HG03095 (cell line): ENCODE measurements at regions not wholly inside any gene's neighbourhood (a gene's known extent, or its start where the extent isn't known, plus 50 kb on each side); places are given as distances from the start of the nearest gene placed in this dataset.
"Not testable (repeated sequence)": the region's sequence is repeated elsewhere in the genome, so short reads cannot be mapped to it uniquely, and the experiment has no call there.

Source experiments
- ATAC-seq: cut with Tn5 transposase; IDR thresholded peaks from one replicate; pipeline ENCODE4 v1.9.1; 2021; ENCODE audit warnings: moderate library complexity; ENCODE audit not compliant: unreplicated experiment

DNA sequence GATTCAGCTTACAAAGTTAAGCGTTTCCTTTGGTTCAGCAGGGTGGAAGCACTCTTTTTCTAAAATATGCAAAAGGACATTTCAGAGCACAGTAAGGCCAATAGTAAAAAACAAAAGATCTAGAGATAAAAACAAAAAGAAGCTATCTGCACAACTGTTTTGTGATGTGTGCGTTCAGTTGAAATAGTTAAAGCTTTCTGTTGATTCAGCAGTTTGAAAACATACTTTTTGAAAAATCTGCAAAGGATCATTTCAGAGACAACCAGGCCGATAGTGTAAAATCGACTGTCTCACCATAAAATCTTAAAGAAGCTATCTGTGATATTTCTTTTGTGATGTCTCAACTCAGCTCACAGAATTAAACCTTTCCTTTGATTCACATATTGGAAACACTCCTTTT, 300.0 kb upstream of the ALG10B start:
- no peak for ATAC-seq

DNA sequence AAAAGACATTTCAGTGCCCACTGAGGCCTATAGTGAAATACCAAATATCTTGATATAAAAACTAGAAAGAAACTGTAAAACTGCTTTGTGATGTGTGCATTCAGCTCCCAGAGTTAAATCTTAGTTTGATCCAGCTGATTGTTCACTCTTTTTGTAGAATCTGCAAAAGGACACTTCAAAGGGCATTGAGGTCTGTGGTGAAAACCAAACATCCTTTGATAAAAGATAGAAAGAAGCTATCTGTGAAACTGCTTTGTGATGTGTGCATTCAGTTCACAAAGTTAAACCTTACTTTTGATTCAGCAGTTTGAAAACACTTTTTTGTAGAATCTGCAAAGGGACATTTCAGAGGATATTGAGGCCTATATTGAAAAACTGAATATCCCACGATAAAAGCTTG, 290.7 kb upstream of the ALG10B start:
- no peak for ATAC-seq

DNA sequence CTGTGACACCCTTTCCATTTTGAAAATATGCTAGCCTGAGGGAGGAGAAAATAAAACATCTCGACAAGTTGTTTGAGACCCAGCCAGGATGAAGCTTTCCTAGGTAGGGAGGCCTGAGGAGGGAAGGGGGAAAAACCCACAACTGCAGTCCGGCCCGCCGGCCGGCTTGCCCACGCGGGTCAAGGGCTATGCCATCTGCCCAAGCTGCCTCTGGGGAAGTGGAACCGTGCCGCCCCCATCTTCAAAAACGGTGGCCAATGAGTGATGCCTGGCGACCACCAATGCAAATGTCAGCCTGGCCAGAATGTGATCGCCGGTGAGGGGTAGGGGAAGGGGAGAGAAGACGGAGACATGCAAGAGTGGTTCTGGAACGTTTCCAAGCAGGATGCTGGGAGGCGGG, 263.5 kb upstream of the ALG10B start:
- no peak for ATAC-seq

DNA sequence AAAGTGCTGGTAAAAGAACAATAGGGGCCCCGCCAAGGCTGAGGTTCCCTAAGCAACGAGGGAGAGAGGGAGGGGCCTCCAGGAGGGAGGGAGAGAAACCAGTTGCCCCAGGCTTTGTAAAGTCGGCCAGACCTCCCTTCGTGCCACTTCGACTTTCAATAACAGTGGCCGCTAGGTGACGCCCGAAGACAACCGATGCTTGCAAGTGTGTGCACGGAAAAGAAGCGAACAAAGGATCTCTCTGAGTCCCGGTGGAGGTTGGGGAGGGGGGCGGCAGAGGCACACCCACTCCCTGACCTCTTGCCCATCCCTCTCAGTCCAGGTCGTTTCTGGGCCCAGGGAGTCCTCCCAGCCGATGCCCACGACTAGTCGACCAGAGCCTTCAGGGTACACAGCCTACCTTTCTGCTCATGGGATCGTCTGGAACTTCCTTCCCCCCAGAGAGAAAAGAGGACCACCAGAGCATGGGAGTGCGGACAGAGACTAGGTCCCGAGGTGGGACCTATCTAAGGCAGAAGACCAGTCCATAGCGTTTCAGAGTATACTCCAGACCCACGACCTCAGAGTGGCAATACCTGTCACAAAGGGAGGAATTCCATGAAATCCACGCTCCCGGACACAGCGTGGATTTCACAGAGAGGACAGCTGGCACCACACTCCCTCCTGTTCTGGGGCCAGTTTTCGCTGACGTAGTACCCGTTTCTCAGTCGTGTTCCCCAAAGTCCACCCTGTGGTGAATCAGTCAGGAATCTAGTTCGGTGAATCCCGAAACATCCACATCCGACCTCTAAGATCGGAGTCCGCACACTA, 262.7 kb upstream of the ALG10B start:
- no peak for ATAC-seq

DNA sequence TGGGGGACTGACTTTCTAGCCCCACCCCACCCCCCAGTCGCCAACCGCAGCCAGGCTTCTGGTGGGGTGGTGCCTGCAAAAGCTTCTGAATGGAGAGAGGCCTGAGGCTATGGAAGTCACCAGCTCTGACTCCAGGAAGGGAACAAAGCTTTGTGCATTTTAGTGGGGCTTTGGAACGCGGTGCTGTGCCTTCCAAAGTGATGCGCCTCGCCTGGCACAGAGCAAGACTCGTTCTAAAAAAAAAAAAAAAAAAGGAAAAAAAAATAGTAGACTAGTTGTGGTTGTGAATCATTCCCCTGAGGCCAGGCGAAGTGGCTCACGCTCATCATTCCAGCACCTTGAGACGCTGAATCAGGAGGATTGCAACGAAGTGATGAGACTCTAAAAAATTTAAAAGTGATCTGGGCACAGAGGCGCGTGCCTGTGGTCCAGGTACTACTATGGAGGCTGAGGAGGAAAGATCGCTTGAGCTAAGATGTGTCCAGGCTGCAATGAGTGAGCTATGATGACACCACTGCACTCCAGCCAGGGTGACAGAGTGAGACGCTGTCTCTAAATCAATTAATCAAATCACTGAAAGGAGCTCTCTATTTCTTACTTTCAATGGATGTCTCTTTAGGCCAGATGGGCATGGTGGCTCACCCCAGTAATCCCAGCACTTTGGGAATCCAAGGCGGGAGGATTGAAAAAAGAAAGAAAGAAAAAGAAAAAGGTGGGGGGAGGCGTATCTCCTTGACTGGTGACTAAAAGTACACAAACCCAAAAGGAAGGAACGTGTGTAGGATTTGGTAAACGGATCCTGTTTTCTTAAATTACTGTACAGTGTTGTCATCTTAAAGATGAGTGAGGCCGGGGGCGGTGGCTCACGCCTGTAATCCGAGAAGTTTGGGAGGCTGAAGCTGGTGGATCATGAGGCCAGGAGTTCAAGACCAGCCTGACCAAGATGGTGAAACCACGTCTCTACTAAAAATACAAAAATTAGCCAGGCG, 259.6 kb upstream of the ALG10B start:
- no peak for ATAC-seq

DNA sequence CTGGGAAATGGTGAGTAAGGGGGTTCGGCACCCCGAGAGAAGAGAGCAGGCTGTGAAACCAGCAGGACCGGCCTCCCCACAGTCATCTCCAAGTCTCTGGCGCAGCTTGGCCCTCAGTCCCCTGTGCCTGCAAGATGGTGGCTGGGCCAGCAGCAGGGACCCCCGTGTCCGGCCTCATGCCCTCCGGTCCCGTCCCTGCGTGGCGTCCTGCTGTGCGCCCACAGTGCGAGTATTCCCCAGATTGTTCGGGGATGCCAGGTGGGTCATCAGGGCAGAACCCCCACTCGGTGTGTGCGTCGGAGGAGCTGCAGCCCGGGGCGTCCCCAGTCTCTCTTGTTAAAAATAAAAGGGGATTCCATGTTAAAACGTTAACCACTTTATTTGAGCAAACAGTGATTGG, 216.9 kb upstream of the ALG10B start:
- ATAC-seq: no peak

DNA sequence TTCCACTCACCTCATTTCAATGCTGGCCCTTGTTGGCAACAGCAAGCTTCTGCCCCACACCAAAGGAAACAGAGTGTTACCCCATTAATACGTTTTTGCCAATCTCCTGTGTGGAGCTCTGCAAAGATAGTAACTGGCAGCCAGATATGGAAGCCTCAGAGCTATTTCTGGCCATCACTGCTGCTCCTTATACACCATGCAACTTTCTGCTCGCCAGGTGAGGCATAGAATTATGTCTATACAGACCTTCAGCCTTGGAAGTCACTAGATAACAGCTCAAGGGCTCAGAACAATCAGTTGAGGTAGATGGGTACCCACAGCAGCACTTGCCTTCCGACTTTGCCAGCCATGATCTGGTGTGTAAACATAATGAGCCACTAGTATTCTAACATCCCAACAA, 214.8 kb upstream of the ALG10B start:
- ATAC-seq: no peak

DNA sequence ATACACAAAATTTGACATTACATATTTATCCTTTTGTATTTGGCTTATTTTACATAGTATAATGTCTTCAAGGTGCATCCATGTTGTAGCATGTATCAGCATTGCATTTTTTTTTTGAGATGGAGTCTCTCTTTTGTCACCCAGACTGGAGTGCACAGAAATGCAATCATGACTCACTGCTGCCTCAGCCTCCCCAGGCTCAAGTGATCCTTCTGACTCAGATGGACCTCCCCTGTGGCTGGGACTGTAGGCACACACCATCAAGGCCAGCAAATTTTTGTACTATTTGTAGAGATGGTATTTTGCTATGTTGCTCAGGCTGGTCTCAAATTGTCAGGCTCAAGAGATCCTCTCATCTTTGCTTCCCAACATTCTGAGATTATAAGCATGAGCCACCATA, 214.4 kb upstream of the ALG10B start:
- no peak for ATAC-seq

DNA sequence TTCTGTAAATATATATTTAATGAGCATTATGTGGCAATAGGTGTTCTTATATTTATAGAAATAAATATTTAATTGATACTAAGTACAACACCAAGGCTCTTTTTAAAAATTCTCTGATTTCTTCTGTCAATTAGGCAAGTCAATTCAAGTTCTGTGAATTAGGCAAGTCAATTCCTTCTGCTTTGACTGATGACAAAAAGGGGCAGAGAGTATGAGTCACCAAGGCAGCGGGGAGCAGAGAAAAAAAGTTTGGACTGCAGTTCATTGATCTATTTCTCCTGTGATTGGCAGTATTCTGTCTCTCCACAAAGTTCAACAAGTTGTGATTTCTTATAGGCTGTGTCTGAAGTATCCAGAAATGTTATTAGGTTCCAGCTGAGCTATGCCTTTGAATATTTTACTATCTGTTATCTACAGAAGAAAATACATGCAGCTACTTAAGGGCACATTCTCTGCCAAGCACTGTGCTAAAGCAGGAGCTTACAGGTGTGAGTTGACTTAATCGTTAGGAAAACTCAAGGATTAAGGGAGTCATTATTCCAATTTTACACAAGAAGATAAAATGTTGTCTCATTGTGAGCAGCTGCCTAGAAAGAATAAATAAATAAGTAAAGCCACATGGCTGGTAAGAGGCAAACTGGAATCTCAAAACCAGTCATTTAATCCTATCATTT, 206.4 kb upstream of the ALG10B start:
- ATAC-seq: no peak

DNA sequence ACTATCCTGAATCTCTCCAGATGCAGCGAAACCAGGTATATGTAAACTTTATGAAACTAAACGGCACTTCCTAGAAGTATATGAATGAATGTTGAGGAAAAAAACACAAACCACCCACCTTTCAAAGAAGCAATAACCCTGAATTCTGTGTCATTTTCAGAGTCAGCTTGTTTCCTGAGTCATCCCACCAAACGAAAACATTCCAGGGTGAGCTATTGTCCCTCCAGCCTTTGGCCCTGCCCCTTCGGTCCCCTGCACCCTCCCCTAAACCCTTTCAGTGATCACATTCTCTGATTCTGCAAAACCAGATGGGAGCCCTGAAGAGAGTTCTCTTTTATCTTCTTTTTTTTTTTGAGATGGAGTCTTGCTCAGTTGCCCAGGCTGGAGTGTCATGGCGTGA, 202.6 kb upstream of the ALG10B start:
- no peak for ATAC-seq

DNA sequence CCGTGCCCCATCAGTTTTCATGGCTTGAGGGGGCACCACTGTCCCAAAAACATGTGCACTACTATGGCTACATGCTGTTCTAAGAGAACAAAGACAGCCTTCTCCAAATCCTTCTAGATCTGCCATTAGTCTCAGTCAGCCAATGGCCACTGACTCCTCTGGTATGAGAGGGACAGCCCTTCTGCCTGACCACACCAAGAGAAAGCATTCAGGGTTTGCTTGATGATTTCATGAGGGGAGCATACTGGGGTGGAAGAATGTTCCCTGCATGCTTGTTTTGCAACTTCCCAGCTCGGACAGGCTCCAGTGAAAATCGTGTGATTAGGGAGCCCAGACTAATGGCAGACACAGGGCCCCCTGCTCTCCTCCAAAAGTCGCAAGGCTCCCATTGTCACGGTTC, 199.6 kb upstream of the ALG10B start:
- ATAC-seq: no peak

DNA sequence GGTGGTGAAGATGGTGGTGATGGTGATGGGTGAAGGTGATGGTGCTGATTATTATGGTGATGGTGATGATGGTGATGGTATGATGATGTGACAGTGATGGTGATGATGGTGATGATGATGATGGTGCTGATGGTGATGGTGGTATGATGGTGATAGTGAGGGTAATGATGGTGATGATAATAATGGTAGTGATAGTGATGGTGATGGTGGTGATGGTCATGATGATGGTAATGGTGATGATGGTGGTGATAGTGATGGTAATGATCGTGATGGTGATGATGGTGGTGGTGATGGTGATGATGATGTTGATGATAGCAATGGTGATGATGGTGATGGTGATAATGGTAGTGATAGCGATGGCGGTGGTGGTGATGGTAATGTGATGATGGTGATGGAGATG, 197.9 kb upstream of the ALG10B start:
- no peak for ATAC-seq

DNA sequence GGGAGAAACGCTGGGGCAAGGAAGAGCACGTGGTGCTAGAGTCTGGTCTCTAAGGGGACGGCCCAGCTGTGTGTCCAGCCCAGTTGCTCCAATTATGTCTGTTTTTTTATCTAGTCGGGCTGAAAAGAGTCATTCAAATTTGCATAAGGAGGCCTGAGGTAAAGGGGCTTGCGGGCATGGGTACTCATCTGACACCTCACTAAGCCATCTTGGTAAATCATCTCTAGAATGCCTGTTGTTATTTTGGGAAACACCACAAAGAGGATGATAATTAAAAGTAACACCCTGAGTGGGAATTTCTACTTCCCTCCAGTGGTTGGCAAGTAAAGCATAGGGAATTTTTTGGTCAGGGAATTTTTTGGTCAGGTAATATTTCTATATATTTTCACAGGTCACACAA, 196.1 kb upstream of the ALG10B start:
- ATAC-seq: no peak

DNA sequence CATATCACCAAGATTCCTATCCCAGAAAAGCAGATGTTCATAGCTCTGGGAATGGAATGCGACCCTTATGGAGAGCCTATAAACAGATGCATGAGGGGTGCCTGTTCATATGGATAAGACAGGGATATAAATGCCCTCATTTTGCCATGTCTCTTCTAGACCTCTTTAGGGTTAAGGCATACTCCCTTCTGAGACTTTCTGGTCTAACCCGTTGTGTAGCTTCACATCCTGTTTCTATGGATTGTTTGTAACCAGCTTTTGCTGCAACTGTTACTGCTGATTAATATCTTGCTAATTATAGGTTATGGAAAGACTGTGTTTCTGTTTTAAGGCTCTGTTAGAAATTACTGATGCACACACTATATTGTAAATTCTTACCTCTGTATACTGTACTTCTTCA, 193.5 kb upstream of the ALG10B start:
- ATAC-seq: not testable (repeated sequence)

DNA sequence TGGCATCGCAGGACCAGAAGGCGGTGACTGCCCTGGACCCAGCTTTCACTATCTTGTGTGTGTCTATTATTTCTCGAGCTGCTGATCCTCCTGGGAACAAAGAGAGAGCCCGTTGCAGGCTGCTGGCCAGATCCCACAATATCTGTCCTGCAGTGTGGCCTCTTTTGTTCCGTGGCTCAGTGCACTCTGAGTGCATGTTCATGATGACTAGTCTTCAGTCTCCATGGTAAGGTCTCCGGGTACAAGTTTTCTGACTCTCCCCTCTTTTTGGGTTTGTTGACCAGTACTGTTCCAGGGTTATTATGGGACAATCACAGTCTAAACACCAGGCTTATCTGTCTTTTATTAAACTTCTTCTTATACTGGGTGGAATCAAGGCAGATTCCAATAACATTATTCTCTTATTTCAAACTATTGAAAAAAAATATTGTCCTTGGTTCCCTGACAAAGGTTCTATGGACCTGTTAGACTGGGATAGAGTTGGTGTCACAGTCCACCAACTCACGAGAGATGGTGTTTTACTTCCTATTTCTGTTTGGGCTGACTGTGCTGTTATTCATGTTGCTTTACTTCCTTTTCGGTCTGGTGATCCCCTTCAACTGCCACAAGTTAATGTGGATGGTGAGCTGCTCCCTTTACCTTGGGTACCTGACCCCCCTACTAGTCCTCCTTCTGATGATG, 192.9 kb upstream of the ALG10B start:
- no peak for ATAC-seq

DNA sequence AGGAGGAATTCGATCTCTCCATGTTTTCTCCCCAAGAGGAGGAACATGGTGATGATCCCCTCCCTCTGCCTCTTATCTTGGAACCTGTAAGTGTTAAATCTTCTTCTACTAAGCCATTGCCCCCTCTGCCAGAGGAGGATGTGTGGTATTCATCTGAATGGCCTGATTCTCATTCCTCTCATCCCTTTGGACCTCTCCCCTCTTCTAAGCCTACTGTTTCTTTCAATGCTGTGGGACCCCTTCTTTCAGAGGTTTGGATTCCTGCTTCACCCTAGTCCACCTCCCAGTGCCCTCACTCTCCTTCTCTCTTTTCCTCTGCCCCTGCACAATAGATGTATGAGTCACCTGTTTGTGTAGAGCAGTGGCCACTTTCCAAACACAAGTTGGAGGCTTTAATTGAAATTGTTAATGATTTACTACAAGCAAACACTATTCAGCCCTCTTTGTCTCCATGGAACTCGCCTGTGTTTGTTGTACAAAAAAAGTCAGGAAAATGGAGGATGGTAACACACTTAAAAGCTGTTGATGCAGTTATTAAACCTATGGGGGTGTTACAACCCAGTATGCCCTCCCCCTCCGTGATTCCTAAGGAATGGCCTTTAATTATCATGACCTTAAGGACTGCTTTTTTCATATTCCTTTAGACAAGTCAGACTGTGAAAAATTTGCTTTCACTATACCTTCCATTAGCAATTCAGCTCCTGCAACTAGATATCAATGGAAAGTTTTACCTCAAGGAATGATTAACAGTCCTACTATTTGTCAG, 192.1 kb upstream of the ALG10B start:
- ATAC-seq: no peak

DNA sequence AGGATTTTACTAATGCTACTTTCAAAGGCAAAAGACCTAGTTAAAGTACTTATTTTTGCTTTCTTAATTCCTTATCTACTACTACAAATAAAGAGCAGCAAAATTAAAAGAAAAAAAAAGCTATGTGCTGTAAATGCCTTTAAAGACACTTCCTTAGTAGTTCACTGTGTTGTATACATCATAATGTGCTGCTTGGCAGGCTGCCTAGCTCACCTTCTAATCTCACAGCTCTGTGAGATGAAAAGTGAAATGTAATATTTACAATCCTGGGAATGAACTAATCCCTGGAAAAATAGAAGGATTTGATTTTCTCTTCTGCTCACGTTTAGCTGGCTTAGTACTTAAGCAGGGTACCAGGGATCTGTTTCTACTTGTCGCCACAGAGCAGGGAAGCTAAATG, 184.4 kb upstream of the ALG10B start:
- no peak for ATAC-seq

DNA sequence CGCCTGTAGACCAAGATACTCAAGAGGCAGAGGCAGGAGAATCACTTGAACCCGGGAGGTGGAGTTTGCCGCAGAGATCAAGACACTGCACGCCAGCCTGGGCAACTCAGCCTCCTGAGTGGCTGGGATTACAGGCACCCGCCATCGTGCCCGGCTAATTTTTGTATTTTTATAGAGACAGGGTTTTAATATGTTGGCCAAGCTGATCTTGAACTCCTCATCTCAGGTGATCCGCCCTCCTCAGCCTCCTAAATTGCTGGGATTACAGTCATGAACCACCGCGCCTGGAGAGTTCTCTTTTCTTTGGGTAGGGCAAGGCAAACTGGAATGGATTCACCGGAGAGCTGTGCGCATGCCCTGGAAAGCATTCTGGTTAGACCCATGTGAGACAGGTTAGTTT, 179.3 kb upstream of the ALG10B start:
- no peak for ATAC-seq

DNA sequence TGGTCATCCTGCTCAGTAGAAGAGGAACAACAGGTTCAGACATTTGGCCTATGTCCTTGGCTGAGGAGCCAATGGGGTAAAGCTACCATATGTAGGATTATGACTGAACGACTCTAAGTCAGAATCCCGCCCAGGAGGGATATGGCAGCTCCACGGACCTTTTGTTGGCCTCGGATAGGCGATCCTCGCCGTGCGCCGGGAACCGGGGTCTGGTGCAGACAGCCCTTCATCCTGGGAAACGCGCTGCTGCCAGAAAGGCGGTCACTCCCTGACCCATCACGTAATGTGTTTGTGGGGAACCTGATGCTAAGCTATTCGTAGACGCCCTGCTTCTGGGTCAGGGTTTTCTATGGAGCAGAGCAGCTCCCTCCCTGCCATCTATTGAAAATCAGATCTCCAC, 178.9 kb upstream of the ALG10B start:
- no peak for ATAC-seq
